Astrocyte of the cerebellum (primary cell): ENCODE measurements at regions not wholly inside any gene's neighbourhood (a gene's known extent, or its start where the extent isn't known, plus 50 kb on each side); places are given as distances from the start of the nearest gene placed in this dataset.

ENCODE experiments used
- DNase-seq: peaks from one replicate; pipeline ENCODE4 v3.0.0-alpha.2; 2011; ENCODE audit warnings: low read depth
- H3K4me3 ChIP-seq: 2 replicates; pipeline ENCODE4 v1.5.1; 2011; ENCODE audit warnings: mild to moderate bottlenecking, low read depth, low read length, moderate library complexity
- CTCF ChIP-seq: IDR thresholded peaks from 2 replicates; pipeline ENCODE4 v1.5.1; 2012; ENCODE audit warnings: low read length, low read depth, moderate library complexity, mild to moderate bottlenecking; ENCODE audit errors: missing control alignments
- in situ Hi-C: cut with HindIII; loops from 2 replicates; pipeline ENCODE4 v1.10.0; 2017; ENCODE audit warnings: low sequenced_read_pairs

- in situ Hi-C loops = no loop called here
- no peak for DNase-seq
- H3K4me3 ChIP-seq = no peak overlapping the region
- TF ChIP-seq CTCF = no peak
These were observed 173.6 kb upstream of the SFRP2 start for GRCh38 chr4:153962311-153963039.

GRCh38 chr4:153955327-153955726 lies 166.4 kb upstream of the SFRP2 start:
- no peak for DNase-seq
- TF ChIP-seq CTCF = no peak
- in situ Hi-C loops = no loop called here
- no peak overlapping the region for H3K4me3 ChIP-seq

GRCh38 chr4:153954654-153955053 lies 165.8 kb upstream of the SFRP2 start:
- H3K4me3 ChIP-seq = no peak overlapping the region
- no peak for DNase-seq
- TF ChIP-seq CTCF = no peak
- in situ Hi-C loops = no loop called here

- in situ Hi-C loops = no loop called here
- no peak for TF ChIP-seq CTCF
- DNase-seq = peak; percentile 34
- no peak overlapping the region for H3K4me3 ChIP-seq
These were observed 161.5 kb upstream of the SFRP2 start for GRCh38 chr4:153950100-153950979.

GRCh38 chr4:153948041-153948440 lies 159.2 kb upstream of the SFRP2 start:
- in situ Hi-C loops = no loop called here
- no peak overlapping the region for H3K4me3 ChIP-seq
- DNase-seq = no peak
- TF ChIP-seq CTCF = no peak

- no peak for DNase-seq
- no peak overlapping the region for H3K4me3 ChIP-seq
- in situ Hi-C loops = no loop called here
- no peak for TF ChIP-seq CTCF
These were observed 158.2 kb upstream of the SFRP2 start for GRCh38 chr4:153947124-153947523.
